H9 (cell line): ENCODE measurements at regions not wholly inside any gene's neighbourhood (a gene's known extent, or its start where the extent isn't known, plus 50 kb on each side); places are given as distances from the start of the nearest gene placed in this dataset.

Source experiments
- DNase-seq: peaks from one replicate; pipeline ENCODE4 v3.0.0-alpha.2; 2017
- H2AFZ ChIP-seq: one replicate; pipeline ENCODE4 v1.6.1; 2013; ENCODE audit warnings: mild to moderate bottlenecking, low read length, control low read depth, moderate library complexity
- H2AK5ac ChIP-seq: 2 replicates; pipeline ENCODE4 v1.6.1; 2013; ENCODE audit warnings: low read length, control low read depth, mixed read lengths; ENCODE audit not compliant: insufficient read length
- H2BK120ac ChIP-seq: one replicate; pipeline ENCODE4 v1.6.1; 2013; ENCODE audit warnings: low read depth, mild to moderate bottlenecking, low read length, control low read depth, inconsistent platforms; ENCODE audit not compliant: poor library complexity, severe bottlenecking
- H2BK12ac ChIP-seq: 2 replicates; pipeline ENCODE4 v1.6.1; 2013; ENCODE audit warnings: low read length, control low read depth, mixed read lengths, low read depth; ENCODE audit not compliant: insufficient read length
- H2BK15ac ChIP-seq: 2 replicates; pipeline ENCODE4 v1.6.1; 2013; ENCODE audit warnings: low read depth, low read length, control low read depth
- H2BK20ac ChIP-seq: one replicate; pipeline ENCODE4 v1.6.1; 2013; ENCODE audit warnings: low read depth, mild to moderate bottlenecking, low read length, control low read depth, inconsistent platforms; ENCODE audit not compliant: poor library complexity, severe bottlenecking
- H2BK5ac ChIP-seq: 2 replicates; pipeline ENCODE4 v1.6.1; 2013; ENCODE audit warnings: low read length, control low read depth, mixed read lengths; ENCODE audit not compliant: insufficient read length
- H3K14ac ChIP-seq: 2 replicates; pipeline ENCODE4 v1.6.1; 2013; ENCODE audit warnings: low read length, control low read depth; ENCODE audit not compliant: insufficient read depth
- H3K18ac ChIP-seq: 2 replicates; pipeline ENCODE4 v1.6.1; 2013; ENCODE audit warnings: low read depth, mild to moderate bottlenecking, mixed read lengths, low read length, control low read depth; ENCODE audit not compliant: insufficient read length
- H3K23ac ChIP-seq: 2 replicates; pipeline ENCODE4 v1.6.1; 2013; ENCODE audit warnings: low read length, control low read depth, mixed read lengths, low read depth; ENCODE audit not compliant: insufficient read length
- H3K23me2 ChIP-seq: 2 replicates; pipeline ENCODE4 v1.6.1; 2013; ENCODE audit warnings: low read depth, mild to moderate bottlenecking, mixed read lengths, low read length, control low read depth; ENCODE audit not compliant: insufficient read length, poor library complexity, severe bottlenecking
- H3K27ac ChIP-seq: 2 replicates; pipeline ENCODE4 v1.5.1; 2013; ENCODE audit warnings: low read length, control low read depth, mixed read lengths, low read depth; ENCODE audit not compliant: insufficient read length
- H3K27me3 ChIP-seq: 2 replicates; pipeline ENCODE4 v1.6.1; 2013; ENCODE audit warnings: low read length, control low read depth, inconsistent platforms; ENCODE audit not compliant: insufficient read depth
- H3K4ac ChIP-seq: 2 replicates; pipeline ENCODE4 v1.6.1; 2013; ENCODE audit warnings: low read depth, mild to moderate bottlenecking, control low read depth, inconsistent platforms, low read length, moderate library complexity
- H3K4me1 ChIP-seq: 2 replicates; pipeline ENCODE4 v1.6.1; 2013; ENCODE audit warnings: low read length, control low read depth, inconsistent platforms; ENCODE audit not compliant: insufficient read depth
- H3K4me2 ChIP-seq: 2 replicates; pipeline ENCODE4 v1.6.1; 2013; ENCODE audit warnings: low read length, control low read depth, mixed read lengths; ENCODE audit not compliant: insufficient read length, insufficient read depth
- H3K56ac ChIP-seq: 2 replicates; pipeline ENCODE4 v1.6.1; 2013; ENCODE audit warnings: low read depth, mild to moderate bottlenecking, mixed read lengths, low read length, control low read depth; ENCODE audit not compliant: insufficient read length
- H3K79me1 ChIP-seq: 2 replicates; pipeline ENCODE4 v1.6.1; 2013; ENCODE audit warnings: low read depth, mild to moderate bottlenecking, moderate library complexity, low read length, control low read depth, inconsistent platforms; ENCODE audit not compliant: insufficient read depth, poor library complexity, severe bottlenecking
- H3K79me2 ChIP-seq: 2 replicates; pipeline ENCODE4 v1.6.1; 2013; ENCODE audit warnings: low read length, control low read depth, inconsistent platforms; ENCODE audit not compliant: insufficient read depth
- H3K9ac ChIP-seq: 2 replicates; pipeline ENCODE4 v1.6.1; 2013; ENCODE audit warnings: low read length, control low read depth, mixed read lengths; ENCODE audit not compliant: insufficient read length; ENCODE audit errors: extremely low read depth
- H3K9me3 ChIP-seq: one replicate; pipeline ENCODE4 v1.6.1; 2013; ENCODE audit warnings: low read depth, low read length, inconsistent platforms; ENCODE audit not compliant: control insufficient read depth
- H3T11ph ChIP-seq: one replicate; pipeline ENCODE4 v1.6.1; 2013; ENCODE audit warnings: mild to moderate bottlenecking, low read length, control low read depth, inconsistent platforms
- H4K20me1 ChIP-seq: one replicate; pipeline ENCODE4 v1.6.1; 2013; ENCODE audit not compliant: control insufficient read depth, insufficient read length, insufficient read depth
- H4K5ac ChIP-seq: 2 replicates; pipeline ENCODE4 v1.6.1; 2013; ENCODE audit warnings: low read depth, mild to moderate bottlenecking, mixed read lengths, low read length, control low read depth; ENCODE audit not compliant: insufficient read length
- H4K8ac ChIP-seq: replicated peaks from 2 replicates; pipeline ENCODE4 v1.6.1; 2013; ENCODE audit warnings: low read length, control low read depth, mixed read lengths, low read depth; ENCODE audit not compliant: insufficient read length
- H4K91ac ChIP-seq: 2 replicates; pipeline ENCODE4 v1.6.1; 2013; ENCODE audit warnings: low read depth, mild to moderate bottlenecking, moderate library complexity, mixed read lengths, low read length, control low read depth; ENCODE audit not compliant: insufficient read length
- H3K27ac Mint-ChIP-seq, 3 experiments: 2 replicates in 2 of 3; 3 replicates in 1 of 3; pipeline ENCODE4 v1.8.0; 2020 to 2021; ENCODE audit warnings: mixed read lengths in 3 of 3, mild to moderate bottlenecking in 1 of 3, moderate library complexity in 1 of 3
- H3K27me3 Mint-ChIP-seq: 2 replicates; pipeline ENCODE4 v1.8.0; 2021; ENCODE audit warnings: low read depth, mild to moderate bottlenecking, moderate library complexity, mixed read lengths
- H3K36me3 Mint-ChIP-seq, 3 experiments: 2 replicates in 2 of 3; 3 replicates in 1 of 3; pipeline ENCODE4 v1.8.0; 2020 to 2021; ENCODE audit warnings: low read depth in 3 of 3, mixed read lengths in 3 of 3; ENCODE audit not compliant: insufficient read depth in 1 of 3
- H3K4me1 Mint-ChIP-seq, 2 experiments: 2 replicates each; pipeline ENCODE4 v1.8.0; 2020; ENCODE audit warnings: mixed read lengths in 2 of 2
- H3K4me3 Mint-ChIP-seq, 2 experiments: 2 replicates in 1 of 2; 3 replicates in 1 of 2; pipeline ENCODE4 v1.8.0; 2020 to 2021; ENCODE audit warnings: mild to moderate bottlenecking in 2 of 2, mixed read lengths in 2 of 2, moderate library complexity in 1 of 2
- H3K9me3 Mint-ChIP-seq, 2 experiments: 2 replicates in 1 of 2; 3 replicates in 1 of 2; pipeline ENCODE4 v1.8.0; 2020; ENCODE audit warnings: mild to moderate bottlenecking in 2 of 2, mixed read lengths in 2 of 2, moderate library complexity in 1 of 2
- WGBS: extraction: QIAGEN DNeasy Blood & Tissue Kit; methylation state at CpG from one replicate; pipeline ENCODE4 v1.1.7; 2013; ENCODE audit warnings: missing lambda C conversion rate, low lambda C conversion rate, mixed read lengths; ENCODE audit not compliant: insufficient read length; ENCODE audit errors: extremely low coverage; 5-methylcytosine and 5-hydroxymethylcytosine counted together
- TF ChIP-seq, protein P1 (sequence below): fragments of 200-600 bp; sonication (generic); conservative IDR thresholded peaks from 3 replicates; pipeline ENCODE4 v1.8.0; 2021; ENCODE audit warnings: antibody characterized with exemption, mild to moderate bottlenecking

DNA sequence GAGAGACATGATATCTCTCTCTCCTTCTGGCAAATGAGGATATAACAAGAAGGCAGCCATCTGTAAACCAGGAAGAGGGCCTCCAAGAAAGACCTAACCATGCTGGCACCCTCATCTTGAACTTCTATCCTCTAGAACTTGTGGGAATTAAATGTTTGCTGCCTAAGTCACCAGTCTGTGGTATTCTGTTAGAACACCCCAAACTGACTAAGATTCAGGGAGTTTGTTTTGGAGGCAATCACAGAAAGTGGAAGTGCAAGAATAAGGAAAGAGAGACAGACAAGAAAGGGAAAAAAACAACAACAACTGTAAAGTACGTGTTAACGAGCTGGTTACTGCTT lies 114.5 kb upstream of the GOT2 start:
- no CpG with 5 or more reads among the region's 2 CpGs for WGBS
- Histone ChIP-seq H3K79me2 (no peaks in the 10 kb centered on the region), H3K79me1 (no peaks in the 10 kb centered on the region), H3K23me2 (no peaks in the 10 kb centered on the region), H3K14ac (no peak overlapping the region), H2AK5ac (no peak overlapping the region), H2AFZ (no peak overlapping the region), H2BK15ac (no peak overlapping the region), H3K18ac (no peak overlapping the region), H3K27ac (no peak overlapping the region), H2BK5ac (no peak overlapping the region), H2BK12ac (no peak overlapping the region), H3K9me3 (no peaks in the 10 kb centered on the region), H4K20me1 (no peaks in the 10 kb centered on the region), H3K9ac (no peak overlapping the region), H4K5ac (no peak overlapping the region), H4K91ac (no peak overlapping the region), H3K27me3 (no peaks in the 10 kb centered on the region), H3K4ac (no peak overlapping the region), H3K23ac (no peak overlapping the region), H3K4me1 (peaks cover 2% of the 10 kb centered on the region; the same call in 1 of the 2 replicates), H3K56ac (no peak overlapping the region), H3T11ph (no peak overlapping the region), H4K8ac (no peak overlapping the region), H2BK20ac (no peak overlapping the region), H3K4me2 (no peak overlapping the region), H2BK120ac (no peak overlapping the region)
- Mint-ChIP-seq H3K36me3 (peaks cover 6 to 12% (median 10%) of the 10 kb centered on the region in 3 experiments; a peak in 6 of 7 replicates), H3K4me1 (peaks cover 15 to 22% of the 10 kb centered on the region in 2 experiments), H3K9me3 (peaks cover 9 to 12% of the 10 kb centered on the region in 2 experiments), H3K27ac (no peak overlapping the region), H3K27me3 (no peaks in the 10 kb centered on the region), H3K4me3 (no peak overlapping the region)
- no peak for DNase-seq
- TF ChIP-seq, protein P1, sequence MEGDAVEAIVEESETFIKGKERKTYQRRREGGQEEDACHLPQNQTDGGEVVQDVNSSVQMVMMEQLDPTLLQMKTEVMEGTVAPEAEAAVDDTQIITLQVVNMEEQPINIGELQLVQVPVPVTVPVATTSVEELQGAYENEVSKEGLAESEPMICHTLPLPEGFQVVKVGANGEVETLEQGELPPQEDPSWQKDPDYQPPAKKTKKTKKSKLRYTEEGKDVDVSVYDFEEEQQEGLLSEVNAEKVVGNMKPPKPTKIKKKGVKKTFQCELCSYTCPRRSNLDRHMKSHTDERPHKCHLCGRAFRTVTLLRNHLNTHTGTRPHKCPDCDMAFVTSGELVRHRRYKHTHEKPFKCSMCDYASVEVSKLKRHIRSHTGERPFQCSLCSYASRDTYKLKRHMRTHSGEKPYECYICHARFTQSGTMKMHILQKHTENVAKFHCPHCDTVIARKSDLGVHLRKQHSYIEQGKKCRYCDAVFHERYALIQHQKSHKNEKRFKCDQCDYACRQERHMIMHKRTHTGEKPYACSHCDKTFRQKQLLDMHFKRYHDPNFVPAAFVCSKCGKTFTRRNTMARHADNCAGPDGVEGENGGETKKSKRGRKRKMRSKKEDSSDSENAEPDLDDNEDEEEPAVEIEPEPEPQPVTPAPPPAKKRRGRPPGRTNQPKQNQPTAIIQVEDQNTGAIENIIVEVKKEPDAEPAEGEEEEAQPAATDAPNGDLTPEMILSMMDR, result no peak
